HG02885 (cell line): ENCODE measurements at regions not wholly inside any gene's neighbourhood (a gene's known extent, or its start where the extent isn't known, plus 50 kb on each side); places are given as distances from the start of the nearest gene placed in this dataset.
"Not testable (repeated sequence)": the region's sequence is repeated elsewhere in the genome, so short reads cannot be mapped to it uniquely, and the experiment has no call there.

Experiments used
- ATAC-seq: cut with Tn5 transposase; IDR thresholded peaks from one replicate; pipeline ENCODE4 v1.9.1; 2021; ENCODE audit warnings: mild to moderate bottlenecking; ENCODE audit not compliant: unreplicated experiment, poor library complexity

DNA sequence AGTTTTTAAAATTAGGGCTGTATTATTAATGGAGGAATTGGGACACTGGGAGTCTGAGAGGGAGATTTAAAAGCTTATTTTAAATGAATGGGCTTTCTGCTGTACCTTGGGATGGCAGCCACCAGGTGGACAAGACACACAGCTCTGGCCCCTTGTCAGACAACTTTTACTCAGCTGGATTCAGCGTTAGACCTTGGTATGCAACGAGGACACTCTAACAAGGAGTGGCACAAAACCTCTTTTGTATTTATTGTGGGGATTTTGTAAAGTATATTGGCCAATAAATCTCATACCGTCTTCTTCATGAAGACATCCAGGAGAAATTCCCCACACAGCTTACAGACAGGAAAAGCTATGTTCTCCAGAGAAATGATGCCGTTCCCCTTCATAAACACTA lies 105.7 kb downstream of the LCA5 start:
- ATAC-seq, result no peak

DNA sequence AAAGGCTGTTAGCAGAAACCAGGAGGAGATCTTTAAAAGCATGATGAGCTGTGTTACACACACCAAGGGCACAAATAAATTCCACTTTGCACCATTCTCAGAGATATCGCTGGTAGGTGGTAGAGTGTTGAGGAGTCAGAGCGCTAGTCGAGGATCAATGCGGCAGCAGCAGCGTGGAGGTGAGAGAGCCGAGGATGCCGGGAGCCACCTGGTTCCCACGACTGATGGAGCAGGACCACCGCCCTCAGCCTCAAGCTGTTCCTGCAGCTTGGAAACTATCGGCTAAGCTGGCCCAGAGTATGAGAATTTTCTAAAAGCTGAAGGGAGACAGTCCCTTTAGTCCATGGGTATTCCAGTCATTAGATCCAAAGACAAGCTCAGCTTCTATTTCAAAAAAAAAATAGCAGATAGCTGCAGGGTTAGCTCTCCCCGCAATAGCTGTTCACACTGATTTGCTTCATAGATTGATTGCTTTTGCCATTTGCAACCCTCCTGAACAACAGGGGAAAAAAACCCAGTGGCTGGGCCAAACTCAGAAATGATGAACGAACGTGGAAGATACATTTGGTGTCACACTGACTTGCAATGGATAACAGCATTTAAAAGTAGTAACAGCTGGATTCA lies 106.2 kb downstream of the LCA5 start:
- no peak for ATAC-seq

DNA sequence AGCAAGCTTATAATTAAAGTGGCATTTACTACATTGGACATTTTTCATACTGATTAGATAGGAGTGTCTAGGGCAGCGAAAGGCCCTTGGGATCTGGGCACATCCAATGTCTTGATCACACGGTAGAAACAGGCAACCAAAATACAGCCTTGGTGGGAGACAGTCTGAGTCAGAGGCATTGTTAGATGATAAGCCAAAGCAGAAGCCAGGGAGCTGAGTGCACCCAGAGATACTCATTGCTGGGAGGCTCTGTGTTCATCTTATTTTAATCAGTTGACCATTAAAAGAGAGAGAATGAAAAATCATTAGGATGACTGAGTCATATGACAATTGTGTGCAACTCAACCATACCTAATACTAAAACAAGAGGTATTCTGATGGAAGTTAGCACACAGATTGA lies 109.5 kb downstream of the LCA5 start:
- no peak for ATAC-seq

DNA sequence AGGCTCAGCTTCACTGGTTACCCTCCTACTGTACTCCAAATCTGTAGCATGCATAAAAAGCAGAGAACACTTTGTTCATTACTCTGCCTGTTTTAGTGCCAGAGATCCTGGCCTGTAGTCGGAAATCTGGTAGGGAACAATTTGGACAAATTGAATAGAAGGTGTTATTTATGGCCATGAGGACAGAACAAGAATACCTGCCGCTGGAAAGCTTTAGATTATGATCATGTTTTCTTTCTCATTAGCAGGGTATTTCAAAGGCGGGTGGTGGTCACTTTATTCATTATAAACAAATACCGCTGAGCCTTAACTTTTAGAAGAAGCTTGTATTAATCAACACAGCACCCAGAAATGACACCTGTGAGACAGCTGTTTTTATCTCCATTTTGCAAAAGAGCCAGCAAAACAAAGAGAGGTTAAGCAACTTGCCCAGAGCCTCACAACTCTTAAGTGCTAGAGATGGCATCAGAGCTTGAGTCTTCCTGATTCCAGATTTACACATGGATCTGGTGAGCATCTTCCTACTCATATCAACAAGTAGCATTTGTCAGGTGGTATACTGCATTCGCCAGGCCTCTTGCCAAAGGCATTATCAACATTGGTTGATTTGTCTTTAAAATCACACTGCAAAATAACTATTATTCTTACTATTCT lies 110.5 kb downstream of the LCA5 start:
- no peak for ATAC-seq

DNA sequence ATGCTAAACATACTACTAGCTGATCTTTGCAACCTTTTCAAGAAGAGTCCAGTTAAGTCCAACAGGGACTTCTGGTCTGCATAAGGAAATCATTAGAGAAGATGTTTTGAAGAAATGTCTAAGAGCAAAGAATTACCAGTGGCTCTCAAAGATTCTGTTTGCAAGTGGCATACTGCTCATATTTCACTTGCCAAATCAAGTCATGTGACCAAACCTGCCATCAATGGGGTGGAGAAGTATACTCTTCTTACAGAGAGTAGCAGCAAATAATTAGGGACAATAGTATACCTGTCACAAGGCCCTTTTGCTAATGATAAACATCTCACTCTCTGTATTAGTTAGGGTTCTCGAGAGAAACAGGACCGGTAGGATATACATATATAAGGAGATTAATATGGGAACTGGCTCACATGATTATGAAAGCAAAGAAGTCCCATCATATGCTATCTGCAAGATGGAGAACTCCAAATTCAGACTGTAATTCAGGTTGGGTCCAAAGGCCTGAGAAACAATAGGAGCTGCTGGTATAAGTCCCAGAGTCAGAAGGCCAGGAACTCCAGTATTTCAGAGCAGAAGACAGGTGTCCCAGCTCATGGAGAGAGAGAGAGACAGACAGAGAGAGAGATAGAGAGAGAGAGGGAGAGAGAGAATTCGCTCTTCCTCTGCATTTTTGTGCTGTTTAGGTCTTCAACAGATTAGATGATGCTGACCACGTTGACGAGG lies 111.5 kb downstream of the LCA5 start:
- ATAC-seq, result no peak

DNA sequence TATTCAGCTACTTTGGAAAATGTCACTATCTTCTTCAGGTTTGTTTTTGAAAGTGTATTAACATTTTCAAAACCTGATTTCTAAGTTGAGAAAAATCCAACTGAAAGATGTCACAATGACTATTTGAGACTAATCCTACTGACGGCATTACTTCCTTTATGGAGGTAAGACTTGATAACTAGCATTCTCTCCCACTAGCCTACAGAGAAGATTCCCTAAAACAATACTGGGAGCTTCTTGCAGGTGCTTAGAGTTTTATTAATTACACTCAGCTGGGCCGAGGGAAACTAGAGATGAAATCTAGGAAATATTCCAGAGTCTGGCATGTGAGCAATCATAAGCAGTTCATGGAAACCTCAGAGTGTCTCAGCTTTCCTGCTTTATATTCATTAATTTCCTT lies 114.0 kb downstream of the LCA5 start:
- no peak for ATAC-seq

DNA sequence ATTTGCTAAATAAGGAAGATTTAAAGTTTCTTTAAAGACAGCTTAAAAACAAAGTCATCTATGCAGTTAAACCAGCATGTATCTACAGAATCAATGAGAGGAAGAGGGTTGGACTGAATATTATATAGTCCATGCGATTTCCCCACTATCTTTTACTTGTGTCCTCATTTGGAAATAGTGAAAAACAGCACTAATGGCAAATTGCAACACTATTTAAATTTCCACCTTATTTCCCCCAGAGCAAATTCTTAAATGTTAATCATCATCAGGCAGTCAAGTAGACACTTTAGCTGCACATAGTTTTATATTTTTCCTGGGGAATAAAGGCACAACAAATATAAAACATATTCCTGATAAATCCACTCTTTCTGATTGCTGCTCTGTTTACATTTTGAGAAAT lies 114.6 kb downstream of the LCA5 start:
- no peak for ATAC-seq

DNA sequence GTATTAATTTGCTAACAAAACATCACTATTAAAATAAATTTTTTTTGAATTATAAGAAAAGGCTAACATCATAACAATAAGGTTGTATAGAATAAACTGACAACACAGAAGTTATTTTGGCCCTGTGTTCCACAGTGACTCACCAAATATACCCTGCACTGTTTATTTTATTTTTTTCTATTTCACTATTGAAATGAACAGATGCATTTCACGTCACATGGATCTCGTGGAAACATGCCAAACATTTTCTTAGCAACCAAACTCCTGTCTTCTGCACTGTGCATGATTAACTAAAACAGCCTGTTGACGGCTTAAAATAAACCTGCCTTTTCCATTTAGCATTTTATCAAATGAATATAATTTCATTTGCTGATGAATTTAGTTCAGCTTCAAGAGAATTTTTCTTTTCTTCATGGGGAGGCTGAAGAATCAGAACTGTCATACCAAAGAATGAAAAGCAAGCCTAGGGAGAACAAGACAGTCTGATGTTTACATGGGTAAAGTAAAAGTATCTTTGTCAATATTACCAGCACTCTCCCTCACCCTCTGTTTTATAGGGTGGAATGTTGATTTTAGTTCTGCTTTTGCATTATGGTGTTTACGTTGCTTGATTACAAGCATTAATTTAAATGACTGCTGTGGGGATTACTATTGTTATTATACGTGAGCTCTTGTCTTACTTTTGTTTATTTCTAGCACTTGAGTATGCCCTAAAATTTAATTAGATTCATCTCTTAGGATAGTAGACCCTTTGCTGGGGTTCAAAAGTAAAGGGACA lies 115.3 kb downstream of the LCA5 start:
- peak; percentile 55 for ATAC-seq

DNA sequence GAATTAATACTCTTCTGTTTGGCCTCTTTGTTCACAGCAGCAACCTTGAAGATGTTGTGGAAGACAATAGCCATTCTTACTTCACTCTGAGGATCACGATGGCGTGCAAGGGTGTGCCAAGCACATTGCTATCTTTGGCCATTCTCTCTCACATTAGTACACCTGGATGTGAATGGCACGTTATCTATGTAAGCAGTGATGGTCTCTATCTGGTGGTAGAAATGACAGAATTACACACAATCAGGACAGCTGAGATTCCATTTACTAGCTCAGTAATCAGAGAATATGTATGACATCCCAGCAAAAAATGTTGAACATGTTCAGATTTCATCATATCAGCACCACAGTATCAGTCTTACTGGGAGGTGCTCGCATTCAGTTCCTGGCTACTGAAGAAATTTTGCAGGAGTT lies 116.2 kb downstream of the LCA5 start:
- ATAC-seq, result no peak

DNA sequence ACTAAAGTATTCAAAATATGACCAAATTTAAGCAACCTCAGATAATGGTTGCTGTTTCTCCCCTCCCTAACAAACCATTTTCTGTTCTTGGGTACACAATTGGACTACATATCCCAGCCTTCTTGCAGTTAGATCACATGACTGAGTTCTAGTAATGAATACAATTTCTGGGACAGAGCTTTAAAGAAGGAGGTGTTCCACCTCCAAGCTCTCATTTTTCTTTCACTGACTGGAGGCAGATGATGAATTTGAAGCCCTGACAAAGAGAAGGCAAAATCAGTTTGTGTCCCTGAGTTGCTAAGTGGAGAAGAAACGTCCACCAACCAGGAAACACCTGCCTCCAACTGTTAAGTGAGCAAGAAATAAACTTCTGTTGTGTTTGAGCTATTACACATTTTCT lies 117.2 kb downstream of the LCA5 start:
- ATAC-seq, result no peak

DNA sequence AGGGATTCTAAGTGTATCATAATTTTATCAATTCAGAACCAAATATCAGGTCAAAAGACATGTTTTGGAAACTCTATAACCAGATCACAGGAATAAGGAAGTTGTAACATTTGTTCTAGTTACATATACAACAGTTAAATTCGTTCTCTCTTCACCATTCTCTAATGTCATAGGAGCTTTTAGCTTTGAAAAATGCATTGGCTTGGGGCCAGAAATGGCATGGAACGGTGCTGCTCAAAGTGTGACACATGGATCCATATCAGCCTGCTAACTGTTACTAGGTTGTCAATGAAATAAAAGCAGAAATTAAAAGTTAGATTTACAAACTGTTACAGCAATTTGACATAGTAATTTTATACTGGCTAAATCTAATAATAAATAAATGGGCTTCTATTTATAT lies 120.3 kb downstream of the LCA5 start:
- ATAC-seq, result no peak

DNA sequence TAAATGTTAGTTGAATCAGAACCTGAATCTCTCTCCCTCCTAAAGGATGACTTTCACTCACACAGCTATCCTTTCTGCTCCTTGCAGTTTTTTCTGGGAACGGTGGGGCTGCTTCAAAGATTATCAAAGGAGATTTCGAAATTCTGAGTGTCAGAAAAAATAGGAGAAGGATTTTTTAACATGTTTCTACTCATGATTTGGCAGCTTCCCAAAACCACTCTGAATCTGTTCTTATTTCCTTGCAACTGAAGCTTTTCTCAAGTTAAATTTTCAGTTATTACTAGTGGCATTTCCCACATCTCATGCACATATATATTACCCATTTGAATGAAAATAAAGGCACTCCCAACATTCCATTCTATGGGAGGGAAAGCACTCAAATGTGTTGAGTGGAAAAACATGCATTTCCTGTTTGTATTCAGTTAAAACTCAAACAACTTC lies 123.6 kb downstream of the LCA5 start:
- no peak for ATAC-seq

DNA sequence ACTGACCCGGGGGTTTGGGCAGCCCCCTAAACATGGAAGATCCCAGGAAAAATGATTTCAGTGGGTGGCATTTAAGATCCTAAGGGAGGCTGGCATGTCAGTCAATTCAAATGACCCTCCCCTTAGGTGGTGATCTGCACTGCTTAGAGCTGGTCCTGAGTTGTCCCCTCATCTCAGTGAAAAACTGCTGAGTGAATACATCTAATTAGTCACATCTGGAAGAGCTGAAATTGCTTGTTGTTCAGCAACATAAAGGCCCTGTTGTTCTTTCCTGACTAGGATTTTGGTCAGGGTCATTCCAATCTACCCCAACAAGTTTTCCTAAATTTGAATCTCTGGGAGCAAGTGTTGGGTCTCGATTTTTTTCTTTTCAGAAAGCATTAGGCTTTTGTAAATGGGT lies 126.4 kb downstream of the LCA5 start:
- no peak for ATAC-seq

DNA sequence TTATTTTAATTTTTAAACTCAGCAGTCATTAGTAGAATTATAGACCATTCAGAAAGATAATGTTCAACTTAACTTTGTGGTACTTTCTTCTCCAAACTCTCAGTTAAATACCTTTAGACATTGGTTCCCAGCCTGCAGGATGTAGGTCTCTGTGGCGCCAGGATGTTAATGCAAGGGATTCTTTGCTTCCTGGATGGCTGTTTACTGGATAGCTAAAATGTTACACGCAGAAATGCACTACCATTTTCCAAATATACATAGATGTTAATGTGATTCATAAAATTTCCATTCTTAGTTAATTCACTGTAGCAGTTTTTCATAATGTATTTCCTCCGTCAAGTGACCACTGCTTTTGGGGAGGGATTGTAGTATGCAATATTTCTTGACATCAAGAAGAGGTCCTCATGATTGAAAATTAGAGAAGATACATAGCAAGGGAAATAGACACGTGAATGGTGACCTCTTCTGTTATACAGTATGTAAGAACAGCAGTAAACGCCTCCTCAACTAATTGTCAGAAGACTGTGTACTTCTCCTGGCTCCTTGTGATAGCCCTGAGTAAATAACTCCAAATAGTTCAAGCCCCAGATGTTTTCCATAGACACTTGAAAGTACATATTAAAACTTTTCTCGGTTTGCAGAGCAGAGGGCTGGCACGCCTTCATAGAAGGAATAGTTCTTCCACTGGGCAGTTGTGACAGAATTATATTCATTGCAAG lies 128.8 kb downstream of the LCA5 start:
- ATAC-seq, result no peak

DNA sequence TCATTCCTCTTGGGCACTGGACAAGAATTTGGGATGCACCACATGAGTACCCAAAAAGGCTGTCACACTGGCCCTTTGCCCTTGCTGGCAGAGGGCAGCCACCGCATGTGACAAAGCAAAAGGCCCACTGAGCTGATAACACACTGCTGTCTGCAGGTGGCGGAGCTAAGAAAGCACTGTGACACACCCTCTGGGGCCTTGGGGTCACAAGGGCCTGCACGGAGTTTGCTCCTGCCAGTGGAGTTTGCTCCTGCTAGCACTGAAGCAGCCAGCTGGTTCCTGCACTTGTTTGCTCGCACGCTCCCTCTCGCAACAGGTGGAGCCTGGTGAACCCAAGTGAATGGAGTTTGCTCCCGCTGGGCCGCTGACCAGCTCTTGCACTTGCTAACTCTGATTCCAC lies 132.6 kb downstream of the LCA5 start:
- no peak for ATAC-seq

DNA sequence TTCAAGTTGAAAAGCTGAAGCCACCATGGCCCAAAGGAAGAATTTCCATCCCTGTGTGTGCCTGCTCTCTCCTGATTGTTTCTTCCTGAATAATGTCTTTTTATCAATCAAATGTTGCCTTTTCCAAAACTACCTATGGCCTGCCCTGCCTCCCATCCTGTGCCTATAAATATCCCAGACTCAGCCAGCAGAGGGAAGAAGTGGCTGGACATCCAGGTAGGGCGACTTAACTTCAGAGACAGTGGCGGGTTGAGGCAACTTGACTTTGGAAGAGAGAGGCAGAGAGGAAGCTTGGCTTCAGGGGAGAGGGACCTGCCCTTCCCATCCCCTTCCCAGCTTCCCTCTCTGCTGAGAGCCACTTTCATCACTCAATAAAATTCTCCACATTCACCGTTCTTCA lies 133.0 kb downstream of the LCA5 start:
- ATAC-seq, result no peak

DNA sequence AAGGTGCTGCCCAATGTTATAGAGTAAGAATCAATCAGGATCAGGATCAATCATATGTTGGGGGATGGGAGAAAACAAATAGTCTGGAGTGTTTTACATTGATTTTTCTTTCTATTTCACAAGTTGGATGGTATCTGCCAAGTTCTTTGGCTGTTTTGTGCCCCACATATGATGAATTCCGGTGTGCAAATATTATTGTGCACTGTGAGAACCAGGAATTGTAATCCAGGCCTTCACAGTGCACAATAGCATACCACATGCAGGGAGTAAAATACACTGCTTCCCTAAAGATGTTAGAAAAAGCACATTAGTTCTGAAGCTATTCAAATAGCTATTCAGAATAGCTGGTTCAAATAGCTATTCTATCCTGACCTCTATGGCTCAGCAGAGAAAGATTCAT lies 133.7 kb downstream of the LCA5 start:
- no peak for ATAC-seq

DNA sequence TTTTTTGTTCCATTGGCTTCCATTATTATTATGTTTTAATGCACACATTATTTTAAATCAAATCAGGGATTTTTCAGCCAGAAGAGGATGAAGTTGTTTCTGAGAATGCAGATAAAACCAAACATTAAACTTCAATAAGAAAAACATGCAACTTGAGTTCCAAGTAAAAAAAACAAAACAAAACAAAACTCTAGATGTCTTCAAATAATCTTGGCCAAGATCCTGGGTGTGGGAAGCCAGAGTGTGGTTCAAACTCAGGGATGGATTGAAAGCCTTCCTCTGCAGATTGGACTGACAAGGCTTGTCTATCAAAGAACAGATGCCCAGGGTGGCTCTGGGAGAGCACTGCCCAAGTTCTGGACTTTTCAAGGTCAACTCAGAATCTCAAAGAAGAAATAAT lies 134.1 kb downstream of the LCA5 start:
- ATAC-seq, result no peak

DNA sequence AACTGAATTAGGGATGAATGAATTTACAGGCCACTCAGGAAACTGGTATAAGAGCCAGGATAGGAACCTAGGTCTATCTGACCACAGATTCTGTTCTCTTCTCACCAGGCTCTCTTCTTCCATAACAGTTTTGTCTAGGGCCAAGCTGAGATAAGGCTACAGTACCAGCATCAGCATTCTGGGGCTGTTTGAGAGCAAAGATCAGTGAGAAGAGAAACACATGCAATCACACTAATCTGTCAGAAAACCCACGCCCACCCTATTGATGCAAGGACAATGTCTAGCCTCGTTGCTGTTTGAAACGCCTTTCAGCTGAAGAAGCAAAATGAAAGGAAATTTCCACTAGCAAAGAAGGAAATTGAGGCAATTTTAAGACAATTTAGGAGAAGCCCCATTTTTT lies 137.7 kb downstream of the LCA5 start:
- ATAC-seq, result no peak

DNA sequence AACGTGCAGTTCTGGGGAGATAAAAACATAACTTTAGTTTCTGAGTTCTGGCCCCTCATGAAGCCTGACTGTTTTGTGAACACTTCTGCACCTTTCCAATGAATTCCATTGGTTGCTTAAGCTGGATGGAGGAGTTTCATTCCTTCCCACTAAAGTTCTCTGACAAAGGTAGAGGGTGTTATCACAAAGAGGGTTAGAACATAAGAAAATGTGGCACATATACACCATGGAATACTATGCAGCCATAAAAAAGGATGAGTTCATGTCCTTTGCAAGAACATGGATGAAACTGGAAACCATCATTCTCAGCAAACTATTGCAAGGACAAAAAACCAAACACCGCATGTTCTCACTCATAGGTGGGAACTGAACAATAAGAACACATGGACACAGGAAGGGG lies 138.6 kb downstream of the LCA5 start:
- not testable (repeated sequence) for ATAC-seq
